MM.1S (cell line): ENCODE measurements at regions not wholly inside any gene's neighbourhood (a gene's known extent, or its start where the extent isn't known, plus 50 kb on each side); places are given as distances from the start of the nearest gene placed in this dataset.

Source experiments
- DNase-seq: peaks from one replicate; pipeline ENCODE4 v3.0.0-alpha.2; 2015
- H2AFZ ChIP-seq: fragments of 300-600 bp; sonication (generic); 2 replicates; pipeline ENCODE4 v1.6.0; 2016; ENCODE audit warnings: antibody characterized with exemption, low read length
- H3F3A ChIP-seq: fragments of 300-600 bp; sonication (generic); 2 replicates; pipeline ENCODE4 v1.6.1; 2016; ENCODE audit warnings: mild to moderate bottlenecking, antibody characterized with exemption, low read length, moderate library complexity, mixed read lengths; ENCODE audit not compliant: insufficient read depth
- H3K27ac ChIP-seq: fragments of 300-600 bp; sonication (generic); 2 replicates; pipeline ENCODE4 v1.5.1; 2016; ENCODE audit warnings: mild to moderate bottlenecking, low read length
- H3K27me3 ChIP-seq: fragments of 300-600 bp; sonication (generic); replicated peaks from 2 replicates; pipeline ENCODE4 v1.6.0; 2016; ENCODE audit warnings: low read length; ENCODE audit not compliant: insufficient read depth
- H3K36me3 ChIP-seq: fragments of 300-600 bp; sonication (generic); replicated peaks from 2 replicates; pipeline ENCODE4 v1.6.1; 2016; ENCODE audit warnings: mild to moderate bottlenecking, low read length, mixed read lengths; ENCODE audit not compliant: insufficient read depth
- H3K4me1 ChIP-seq: fragments of 300-600 bp; sonication (generic); 2 replicates; pipeline ENCODE4 v1.6.1; 2016; ENCODE audit warnings: low read length, mixed read lengths
- H3K4me2 ChIP-seq: fragments of 300-600 bp; sonication (generic); 2 replicates; pipeline ENCODE4 v1.6.0; 2016; ENCODE audit warnings: low read depth, low read length
- H3K4me3 ChIP-seq: fragments of 300-600 bp; sonication (generic); 2 replicates; pipeline ENCODE4 v1.5.1; 2016; ENCODE audit warnings: low read length, mixed read lengths
- H3K79me2 ChIP-seq: fragments of 300-600 bp; sonication (generic); 2 replicates; pipeline ENCODE4 v1.6.1; 2016; ENCODE audit warnings: mixed run types, low read length, mixed read lengths
- H3K9ac ChIP-seq: fragments of 300-600 bp; sonication (generic); 2 replicates; pipeline ENCODE4 v1.6.1; 2016; ENCODE audit warnings: low read length, mixed read lengths
- H3K9me2 ChIP-seq: fragments of 300-600 bp; sonication (generic); replicated peaks from 2 replicates; pipeline ENCODE4 v1.6.1; 2016; ENCODE audit warnings: mild to moderate bottlenecking, low read length, mixed read lengths; ENCODE audit not compliant: insufficient read depth
- H3K9me3 ChIP-seq: fragments of 300-600 bp; sonication (generic); replicated peaks from 2 replicates; pipeline ENCODE4 v1.6.1; 2016; ENCODE audit warnings: mild to moderate bottlenecking, low read length, mixed read lengths; ENCODE audit not compliant: insufficient read depth
- H4K20me1 ChIP-seq: fragments of 300-600 bp; sonication (generic); 2 replicates; pipeline ENCODE4 v1.6.1; 2016; ENCODE audit warnings: mild to moderate bottlenecking, low read length, moderate library complexity, mixed read lengths; ENCODE audit not compliant: insufficient read depth
- EZH2 ChIP-seq: fragments of 300-600 bp; sonication (generic); optimal IDR thresholded peaks from 2 replicates; pipeline ENCODE3; 2017; ENCODE audit warnings: low read depth, mild to moderate bottlenecking, antibody characterized with exemption, low read length, mixed read lengths
- EZH2phosphoT487 ChIP-seq: fragments of 300-600 bp; sonication (generic); IDR thresholded peaks from 2 replicates; pipeline ENCODE4 v1.6.1; 2018; ENCODE audit warnings: antibody characterized with exemption, low read length
- TF ChIP-seq, protein P1 (sequence below): fragments of 300-600 bp; sonication (generic); IDR thresholded peaks from 2 replicates; pipeline ENCODE4 v1.5.1; 2016; ENCODE audit warnings: antibody characterized with exemption, low read length, mixed read lengths

- Histone ChIP-seq H2AFZ (no peak overlapping the region), H3K9ac (no peak overlapping the region), H3K27me3 (no peaks in the 10 kb centered on the region), H3K4me2 (no peak overlapping the region), H3K79me2 (no peaks in the 10 kb centered on the region), H4K20me1 (no peaks in the 10 kb centered on the region), H3K27ac (no peak overlapping the region), H3K4me1 (no peaks in the 10 kb centered on the region), H3K9me3 (no peaks in the 10 kb centered on the region), H3K36me3 (no peaks in the 10 kb centered on the region), H3F3A (no peaks in the 10 kb centered on the region), H3K9me2 (no peaks in the 10 kb centered on the region), H3K4me3 (no peak overlapping the region)
- no peak for DNase-seq
- TF ChIP-seq EZH2 (no peak), EZH2phosphoT487 (no peak)
- TF ChIP-seq, protein P1, sequence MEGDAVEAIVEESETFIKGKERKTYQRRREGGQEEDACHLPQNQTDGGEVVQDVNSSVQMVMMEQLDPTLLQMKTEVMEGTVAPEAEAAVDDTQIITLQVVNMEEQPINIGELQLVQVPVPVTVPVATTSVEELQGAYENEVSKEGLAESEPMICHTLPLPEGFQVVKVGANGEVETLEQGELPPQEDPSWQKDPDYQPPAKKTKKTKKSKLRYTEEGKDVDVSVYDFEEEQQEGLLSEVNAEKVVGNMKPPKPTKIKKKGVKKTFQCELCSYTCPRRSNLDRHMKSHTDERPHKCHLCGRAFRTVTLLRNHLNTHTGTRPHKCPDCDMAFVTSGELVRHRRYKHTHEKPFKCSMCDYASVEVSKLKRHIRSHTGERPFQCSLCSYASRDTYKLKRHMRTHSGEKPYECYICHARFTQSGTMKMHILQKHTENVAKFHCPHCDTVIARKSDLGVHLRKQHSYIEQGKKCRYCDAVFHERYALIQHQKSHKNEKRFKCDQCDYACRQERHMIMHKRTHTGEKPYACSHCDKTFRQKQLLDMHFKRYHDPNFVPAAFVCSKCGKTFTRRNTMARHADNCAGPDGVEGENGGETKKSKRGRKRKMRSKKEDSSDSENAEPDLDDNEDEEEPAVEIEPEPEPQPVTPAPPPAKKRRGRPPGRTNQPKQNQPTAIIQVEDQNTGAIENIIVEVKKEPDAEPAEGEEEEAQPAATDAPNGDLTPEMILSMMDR = no peak
Measured at GRCh38 chr11:112877581-112877980, 83.6 kb upstream of the NCAM1 start.

DNA sequence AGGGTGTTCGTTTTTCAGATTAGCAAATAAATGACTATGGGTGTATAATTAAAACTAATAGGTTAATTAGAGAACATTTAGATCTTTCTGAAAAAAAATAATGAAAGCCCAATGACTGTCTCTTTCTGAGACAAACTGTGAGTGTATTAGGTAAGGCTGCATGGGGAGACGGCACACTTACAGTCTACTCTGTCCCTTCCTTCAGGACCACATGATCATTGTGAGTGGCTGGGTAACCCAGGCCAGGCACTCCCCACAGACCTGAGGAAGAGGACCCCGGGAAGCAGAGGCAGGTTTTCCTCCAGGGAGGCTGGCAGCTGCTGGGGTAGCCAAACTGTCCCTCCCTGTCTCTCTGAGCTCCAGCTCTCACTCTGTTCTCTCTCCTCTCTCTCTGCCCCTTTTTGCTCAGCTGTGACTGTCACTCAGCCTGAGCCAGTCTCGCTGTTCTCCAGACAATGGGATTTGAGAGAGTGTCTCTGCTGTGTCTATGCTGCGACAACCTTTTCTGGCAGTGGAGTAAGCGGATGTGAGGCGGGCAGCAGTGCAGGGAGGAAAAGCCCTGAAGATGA, 83.1 kb upstream of the NCAM1 start:
- H3K27ac ChIP-seq = no peak overlapping the region
- H3K4me2 ChIP-seq = no peak overlapping the region
- DNase-seq = no peak
- no peaks in the 10 kb centered on the region for H3K27me3 ChIP-seq
- no peak for TF ChIP-seq EZH2phosphoT487
- TF ChIP-seq, protein P1 = no peak
- no peak for TF ChIP-seq EZH2
- H3K36me3 ChIP-seq = no peaks in the 10 kb centered on the region
- no peaks in the 10 kb centered on the region for H4K20me1 ChIP-seq
- no peaks in the 10 kb centered on the region for H3K4me1 ChIP-seq
- H2AFZ ChIP-seq = no peak overlapping the region
- H3K9me2 ChIP-seq = no peaks in the 10 kb centered on the region
- no peak overlapping the region for H3K9ac ChIP-seq
- no peak overlapping the region for H3K4me3 ChIP-seq
- no peaks in the 10 kb centered on the region for H3K9me3 ChIP-seq
- no peaks in the 10 kb centered on the region for H3K79me2 ChIP-seq
- H3F3A ChIP-seq = no peaks in the 10 kb centered on the region

GRCh38 chr11:112880495-112880894, 80.7 kb upstream of the NCAM1 start:
- Histone ChIP-seq H3K79me2 (no peaks in the 10 kb centered on the region), H3K27ac (no peak overlapping the region), H4K20me1 (no peaks in the 10 kb centered on the region), H3K9me3 (no peaks in the 10 kb centered on the region), H3K4me1 (no peaks in the 10 kb centered on the region), H3K9me2 (no peaks in the 10 kb centered on the region), H3K9ac (no peak overlapping the region), H3K4me2 (no peak overlapping the region), H3K4me3 (no peak overlapping the region), H3K36me3 (no peaks in the 10 kb centered on the region), H3F3A (no peaks in the 10 kb centered on the region), H2AFZ (no peak overlapping the region), H3K27me3 (no peaks in the 10 kb centered on the region)
- DNase-seq = no peak
- TF ChIP-seq, protein P1 = no peak
- TF ChIP-seq EZH2phosphoT487 = no peak
- TF ChIP-seq EZH2 = no peak
